ENCODE measurements at regions not wholly inside any gene's neighbourhood (a gene's known extent, or its start where the extent isn't known, plus 50 kb on each side); places are given as distances from the start of the nearest gene placed in this dataset.
"Not testable (repeated sequence)": the region's sequence is repeated elsewhere in the genome, so short reads cannot be mapped to it uniquely, and the experiment has no call there.

DNA sequence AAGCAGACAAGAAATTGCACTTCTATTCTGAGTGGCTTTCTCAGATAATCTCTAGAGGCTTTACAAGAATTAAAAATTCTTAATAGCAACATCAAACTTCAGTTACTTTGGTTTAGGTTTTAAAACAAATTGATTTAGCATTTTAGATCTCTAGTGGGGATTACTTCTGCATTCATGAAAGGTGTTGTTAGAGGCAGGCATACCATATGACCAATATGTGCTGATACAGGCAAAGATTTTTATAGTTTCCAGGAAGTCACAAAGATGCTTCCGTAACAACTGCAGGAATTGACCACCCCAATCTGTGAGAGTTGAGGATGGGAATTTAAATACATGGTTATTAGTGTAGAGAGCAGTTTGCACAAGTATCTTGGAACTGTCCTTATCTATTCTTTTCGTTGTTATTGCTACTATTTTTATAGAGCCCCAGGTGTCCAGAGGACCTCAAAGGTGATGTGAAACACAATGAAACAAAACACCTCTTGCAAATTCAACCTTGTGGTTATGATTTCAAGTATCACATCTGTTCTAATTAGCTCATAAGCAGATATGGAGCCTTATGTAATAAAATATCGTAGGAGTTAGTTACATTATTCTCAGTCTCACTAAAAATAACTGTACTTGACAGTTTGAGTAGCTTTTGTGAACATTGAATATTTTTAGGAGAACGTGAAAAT, 512.7 kb upstream of the ADGRL4 start:
- DNase-seq: no peak

DNA sequence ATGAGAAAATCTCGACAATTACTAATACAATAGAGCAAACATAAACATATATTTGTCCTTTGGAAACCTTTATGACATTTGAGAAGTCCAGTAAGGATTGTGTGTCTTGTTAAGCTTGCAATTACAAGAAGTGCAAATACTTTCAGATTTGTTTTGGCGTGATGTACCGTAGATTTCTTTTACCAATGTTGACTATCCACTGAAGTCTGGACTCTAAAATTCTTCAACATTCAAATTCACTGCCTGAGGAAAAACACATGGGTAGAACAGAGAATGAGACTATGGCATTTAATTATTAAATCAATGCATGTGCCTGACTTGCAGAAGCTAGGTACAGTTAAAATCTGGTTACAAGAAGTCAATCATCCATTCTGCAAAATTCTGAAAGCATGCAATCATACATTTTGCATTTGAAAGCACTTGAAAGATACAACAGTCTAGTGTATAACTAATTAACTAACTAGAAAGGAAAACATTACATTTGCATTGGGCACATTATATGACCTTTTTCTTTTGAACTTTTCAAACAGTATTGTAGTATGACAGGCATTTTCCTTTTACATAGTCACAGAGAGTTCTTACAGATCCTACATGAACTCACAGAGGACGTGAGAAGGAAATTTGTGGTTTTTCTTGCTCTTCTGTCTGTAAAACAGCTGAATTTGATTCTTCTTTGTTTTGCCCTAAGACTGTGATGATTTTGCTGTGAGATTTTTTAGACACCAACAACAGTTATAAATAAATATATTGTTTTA, 511.1 kb upstream of the ADGRL4 start:
- no peak for DNase-seq

DNA sequence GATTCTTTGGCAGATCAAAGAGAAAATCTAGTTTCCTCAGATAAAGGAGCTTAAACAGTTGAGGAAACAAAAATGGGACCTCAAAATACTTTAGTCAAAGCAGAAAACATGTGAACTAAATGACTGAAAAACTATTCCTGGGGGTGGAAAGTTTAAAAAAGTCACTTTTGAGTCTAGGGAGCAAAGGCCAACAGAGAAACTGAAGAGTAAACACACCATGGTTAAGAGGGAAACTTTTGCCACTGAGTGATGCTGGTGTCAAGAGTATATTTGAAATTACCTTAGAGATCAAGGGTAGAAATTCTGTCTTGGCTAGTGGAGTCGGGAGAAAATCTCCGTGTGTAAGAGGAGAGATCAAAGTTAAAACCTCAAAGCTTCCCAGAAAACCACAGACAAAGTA, 501.2 kb upstream of the ADGRL4 start:
- DNase-seq: no peak

DNA sequence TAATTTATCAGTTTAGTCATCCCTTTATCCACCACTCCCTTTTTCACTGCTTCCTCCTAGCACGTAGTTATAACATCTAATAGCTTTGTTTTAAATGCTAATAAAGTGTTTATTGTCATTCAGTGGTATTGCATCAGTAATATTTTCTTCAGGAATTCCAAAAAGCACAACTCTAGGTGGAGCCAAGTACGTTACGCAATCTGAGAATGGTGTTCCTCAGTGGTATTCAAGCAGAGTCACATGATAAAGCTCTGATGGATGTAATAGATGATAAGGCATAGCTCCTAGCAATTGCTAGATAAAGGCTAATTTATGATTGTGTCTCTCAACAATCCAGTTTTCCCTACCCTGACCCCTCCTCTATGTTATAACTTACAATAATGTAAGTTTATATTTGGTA, 494.6 kb upstream of the ADGRL4 start:
- no peak for DNase-seq

DNA sequence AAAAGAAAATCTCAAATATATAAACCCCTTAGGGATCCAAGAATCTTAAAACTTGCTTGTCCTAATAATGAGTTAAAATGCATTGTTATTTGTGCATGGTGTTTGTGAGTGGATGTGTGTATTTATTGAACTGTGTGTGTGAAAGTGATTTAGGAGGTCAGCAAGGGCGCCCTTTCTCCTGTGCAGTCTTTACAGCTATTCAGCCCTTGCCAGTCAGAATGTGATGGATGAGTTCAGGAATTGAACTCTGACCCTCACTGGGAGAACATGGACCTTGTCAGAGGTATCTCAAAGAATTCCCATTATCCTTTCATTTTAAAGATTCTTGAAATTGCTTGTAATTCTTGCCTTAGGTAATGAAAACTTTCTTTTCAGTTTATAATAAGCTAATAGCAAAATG, 493.0 kb upstream of the ADGRL4 start:
- DNase-seq: no peak

DNA sequence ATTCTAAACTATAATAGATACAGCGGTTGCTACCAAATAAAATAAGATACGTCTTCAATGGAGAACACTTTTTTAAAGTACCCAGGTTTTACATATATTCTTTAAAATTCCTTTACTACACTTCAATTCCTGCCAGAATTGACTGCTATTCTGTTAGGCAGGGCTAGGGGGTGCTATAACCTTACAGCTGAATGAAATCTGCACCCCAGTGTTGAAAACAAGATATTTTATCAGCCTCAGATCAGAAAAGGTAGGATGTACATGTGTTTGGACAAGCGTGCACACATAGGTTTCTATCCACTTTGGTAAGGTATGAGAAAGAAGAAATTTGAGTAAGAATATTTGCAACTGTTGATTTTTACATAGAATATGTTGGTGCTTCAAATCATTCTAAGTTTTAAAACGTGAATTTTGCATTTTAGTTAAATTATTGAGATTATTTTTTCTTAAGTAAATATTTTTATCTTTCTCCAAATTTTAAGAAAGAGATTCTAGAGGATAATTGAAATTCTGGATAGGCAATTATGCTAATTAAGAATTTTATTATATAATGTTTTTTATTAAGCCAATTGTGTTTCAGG, 490.8 kb upstream of the ADGRL4 start:
- DNase-seq: no peak

DNA sequence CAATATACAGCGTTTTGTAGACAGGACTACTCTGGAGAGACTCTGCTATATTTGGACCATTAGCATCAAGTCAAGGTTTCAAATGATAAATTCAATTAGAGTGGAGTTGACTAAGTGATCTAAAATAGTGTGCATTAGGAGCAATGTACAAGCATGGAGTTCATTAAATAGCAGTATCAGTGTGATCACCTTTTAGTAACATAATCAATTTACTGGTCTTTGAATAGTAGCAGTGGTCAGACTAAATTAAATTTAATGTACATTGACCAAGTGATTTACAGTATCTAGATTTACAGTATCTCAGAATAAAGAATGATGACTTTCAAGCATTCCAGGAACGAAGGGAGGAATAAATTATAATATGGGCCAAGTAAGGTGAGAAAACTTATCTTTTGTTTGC, 489.6 kb upstream of the ADGRL4 start:
- DNase-seq: no peak

DNA sequence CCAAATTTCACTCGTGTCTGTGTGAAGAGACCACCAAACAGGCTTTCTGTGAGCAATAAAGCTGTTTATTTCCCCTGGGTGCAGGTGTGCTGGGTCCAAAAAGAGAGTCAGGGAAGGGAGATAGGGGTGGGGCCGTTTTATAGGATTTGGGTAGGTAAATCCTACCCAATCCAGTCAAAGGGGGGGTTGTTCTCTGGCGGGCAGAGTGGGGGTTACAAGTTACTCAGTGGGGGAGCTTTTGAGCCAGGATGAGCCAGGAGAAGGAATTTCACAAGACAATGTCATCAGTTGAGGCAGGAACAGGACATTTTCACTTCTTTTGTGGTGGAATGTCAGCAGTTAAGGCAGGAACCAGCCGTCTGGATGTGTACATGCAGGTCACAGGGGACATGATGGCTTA, 487.2 kb upstream of the ADGRL4 start:
- DNase-seq: not testable (repeated sequence)

DNA sequence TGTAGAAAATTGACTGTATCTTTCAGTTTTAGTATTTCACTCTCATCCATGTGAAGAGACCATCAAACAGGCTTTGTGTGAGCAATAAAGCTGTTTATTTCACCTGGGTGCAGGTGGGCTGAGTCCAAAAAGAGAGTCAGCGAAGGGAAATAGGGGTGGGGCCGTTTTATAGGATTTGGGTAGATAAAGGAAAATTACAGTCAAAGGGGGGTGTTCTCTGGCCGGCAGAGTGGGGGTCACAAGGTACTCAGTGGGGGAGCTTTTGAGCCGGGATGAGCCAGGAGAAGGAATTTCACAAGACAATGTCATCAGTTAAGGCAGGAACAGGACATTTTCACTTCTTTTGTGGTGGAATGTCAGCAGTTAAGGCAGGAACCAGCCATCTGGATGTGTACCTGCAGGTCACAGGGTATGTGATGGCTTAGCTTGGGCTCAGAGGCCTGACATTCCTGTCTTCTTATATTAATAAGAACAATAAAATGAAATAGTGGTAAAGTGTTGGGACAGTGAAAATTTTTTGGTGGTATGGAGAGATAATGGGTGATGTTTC, 482.1 kb upstream of the ADGRL4 start:
- DNase-seq: not testable (repeated sequence)

DNA sequence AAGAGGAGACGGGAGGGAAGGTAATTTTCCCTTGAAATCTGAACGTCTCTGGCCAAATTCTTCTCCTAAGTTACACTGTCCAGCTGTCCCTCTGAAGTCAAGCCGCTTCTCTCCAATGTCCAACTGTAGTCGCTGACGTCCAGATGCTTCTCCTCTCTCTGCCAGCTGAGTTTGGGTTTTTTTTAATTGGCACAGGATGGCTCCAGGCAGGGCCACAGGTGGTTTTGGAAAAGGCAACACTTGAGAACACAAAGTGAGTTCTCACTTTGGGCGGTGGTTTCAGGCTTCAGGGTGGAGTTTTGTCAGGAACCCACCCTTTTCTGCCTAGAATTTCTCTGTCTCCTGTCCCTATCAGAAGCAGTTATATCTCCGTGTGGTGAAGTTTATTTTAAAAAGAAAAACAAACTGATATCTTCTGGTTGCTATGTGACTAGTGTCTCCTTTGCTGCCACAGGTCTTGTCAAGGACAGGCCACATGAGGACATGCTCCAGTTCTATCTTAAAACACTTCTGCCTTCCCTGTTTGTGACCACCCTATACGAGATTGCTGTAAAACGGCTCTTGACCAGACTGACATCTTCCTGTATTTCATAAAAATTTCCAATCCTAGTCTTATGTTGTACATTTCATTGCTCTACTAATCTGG, 472.3 kb upstream of the ADGRL4 start:
- no peak for DNase-seq

DNA sequence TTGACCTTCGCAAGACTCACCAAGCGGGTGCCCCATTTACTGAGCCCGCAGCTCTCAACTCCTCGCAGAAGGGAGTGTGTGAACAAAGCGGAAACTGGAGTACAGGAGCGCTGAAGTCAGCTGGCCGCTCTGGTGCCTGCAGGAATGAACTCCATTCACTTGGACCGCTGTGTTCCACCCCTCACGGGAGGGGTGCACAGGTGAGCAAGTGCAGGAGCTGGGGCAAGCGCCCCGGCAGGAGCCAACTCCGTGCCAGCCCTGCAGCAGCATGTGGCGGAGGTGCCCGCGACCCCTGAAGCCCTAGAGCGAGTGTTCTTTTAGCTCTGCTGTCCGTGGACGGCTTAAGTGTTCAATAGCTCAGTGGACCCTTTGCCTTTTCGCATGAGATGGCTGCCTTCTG, 471.6 kb upstream of the ADGRL4 start:
- DNase-seq: no peak

DNA sequence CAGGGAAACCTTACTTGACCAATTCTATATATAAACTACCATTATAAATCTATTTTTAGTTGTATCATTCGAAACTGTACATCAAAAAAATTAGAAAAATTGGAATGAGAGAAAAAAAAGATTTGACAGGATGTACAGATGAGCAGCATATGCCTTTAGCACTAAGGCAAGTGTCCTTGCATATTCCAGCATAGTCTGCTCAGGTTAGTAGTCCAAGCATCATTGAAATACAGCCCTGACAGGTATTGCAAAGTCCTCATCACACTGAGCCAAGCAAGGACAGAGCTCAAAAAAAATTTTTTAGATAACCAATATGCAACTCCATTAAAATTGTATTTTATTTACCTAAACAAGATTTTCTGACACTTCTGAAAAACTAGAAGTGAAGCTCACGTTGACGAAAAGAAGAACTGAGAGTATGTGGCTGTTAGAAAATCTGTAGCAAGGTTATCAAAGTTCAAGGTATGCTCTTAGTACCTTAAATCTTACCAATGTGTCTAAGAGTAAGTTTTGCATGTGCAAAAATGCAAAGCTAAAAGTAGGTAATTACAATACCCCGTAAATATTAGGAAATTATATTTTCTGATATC, 465.6 kb upstream of the ADGRL4 start:
- no peak for DNase-seq

DNA sequence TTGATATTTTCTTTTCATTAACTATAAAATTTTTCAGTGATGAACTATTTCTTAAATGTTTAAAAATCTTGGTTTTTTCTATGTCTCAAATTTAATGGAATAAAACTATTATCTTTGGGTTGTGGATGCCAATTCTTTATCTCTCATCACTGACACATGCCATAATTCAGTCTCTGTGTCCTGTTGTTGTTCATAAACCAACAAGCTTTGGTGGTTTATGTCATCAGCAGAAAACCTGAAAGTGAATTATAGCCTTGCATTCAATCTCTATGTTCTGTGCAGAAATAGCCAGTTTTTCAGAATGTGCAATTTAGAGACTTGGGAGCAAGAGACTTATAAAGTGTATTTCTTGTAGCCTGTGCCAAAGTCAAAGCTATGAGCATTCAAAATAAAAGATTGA, 462.6 kb upstream of the ADGRL4 start:
- no peak for DNase-seq

DNA sequence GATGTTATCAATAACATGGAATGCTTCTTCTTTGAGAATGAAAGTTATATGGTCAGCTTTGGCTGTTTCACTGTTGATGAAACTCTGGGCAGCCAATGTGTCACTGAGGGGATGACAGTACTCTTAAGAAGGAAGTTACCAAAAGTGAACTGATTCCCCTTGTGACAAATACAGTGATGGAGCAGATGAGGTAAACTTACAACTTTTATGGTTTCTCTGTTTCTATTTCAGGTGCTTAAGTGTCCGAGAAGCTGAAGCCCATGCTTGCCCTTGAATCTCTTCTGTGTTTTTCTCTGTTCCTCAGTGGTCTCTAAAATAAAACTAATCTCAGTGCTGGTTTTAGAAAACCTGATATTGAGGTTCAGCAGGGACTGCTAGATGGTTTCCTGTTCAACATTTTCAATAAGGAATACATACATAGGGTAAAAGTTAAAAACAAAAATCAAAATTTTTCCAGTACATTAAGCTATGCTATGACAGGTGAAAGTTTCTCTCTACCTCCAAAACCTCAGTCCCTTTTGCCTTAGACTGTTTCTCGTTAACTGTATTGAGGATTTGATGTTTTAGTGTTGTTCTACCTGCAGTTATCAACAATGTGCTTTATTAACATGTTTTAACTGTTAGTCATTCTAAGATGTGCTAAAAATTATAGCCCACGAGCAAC, 454.4 kb upstream of the ADGRL4 start:
- DNase-seq: no peak

DNA sequence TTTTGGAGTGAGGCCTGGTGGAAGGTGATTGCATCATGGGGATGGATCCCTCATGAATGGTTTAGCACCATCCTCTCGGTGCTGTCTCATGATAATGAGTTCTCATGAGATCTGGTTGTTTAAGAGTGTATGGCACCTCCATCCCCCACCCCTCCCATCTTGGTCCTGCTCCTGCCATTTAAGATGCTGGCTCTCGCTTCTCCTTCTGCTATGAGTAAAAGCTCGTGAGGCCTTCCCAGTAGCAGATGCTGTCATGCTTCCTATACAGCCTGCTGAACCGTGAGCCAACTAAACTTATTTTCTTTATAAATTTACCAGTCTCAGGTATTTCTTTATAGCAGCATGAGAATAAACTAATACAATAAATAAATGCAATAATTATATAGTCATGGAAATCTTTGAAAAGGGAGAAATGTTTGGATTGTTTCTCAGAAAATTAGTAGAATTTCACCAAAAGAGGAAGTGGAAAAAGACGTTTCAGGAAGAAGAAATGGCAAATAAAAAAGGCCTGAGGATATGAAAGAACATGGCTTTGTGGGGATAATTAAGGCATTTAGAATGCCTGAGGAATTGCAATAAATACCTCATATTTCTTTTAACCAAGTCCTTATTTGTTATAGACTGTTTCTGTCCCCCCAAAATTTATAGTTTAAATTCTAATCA, 451.2 kb upstream of the ADGRL4 start:
- no peak for DNase-seq

DNA sequence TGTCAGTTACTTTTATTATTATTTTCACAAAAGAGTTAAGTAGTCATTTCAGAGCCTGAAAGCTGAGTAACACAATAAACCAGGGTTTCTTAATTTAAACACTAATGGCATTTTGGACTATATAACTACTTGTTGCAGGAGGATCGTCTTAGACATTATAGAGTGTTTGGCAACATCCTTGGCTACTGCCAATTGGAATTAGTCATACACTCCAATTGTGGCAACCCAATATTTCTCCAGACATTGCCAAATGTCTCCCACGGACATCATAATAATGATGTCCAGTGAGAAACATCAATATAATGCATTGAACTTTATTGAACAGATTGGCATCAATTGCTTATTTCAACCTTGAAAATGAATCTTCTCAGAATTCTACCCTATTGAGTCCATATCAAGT, 441.9 kb upstream of the ADGRL4 start:
- DNase-seq: no peak

DNA sequence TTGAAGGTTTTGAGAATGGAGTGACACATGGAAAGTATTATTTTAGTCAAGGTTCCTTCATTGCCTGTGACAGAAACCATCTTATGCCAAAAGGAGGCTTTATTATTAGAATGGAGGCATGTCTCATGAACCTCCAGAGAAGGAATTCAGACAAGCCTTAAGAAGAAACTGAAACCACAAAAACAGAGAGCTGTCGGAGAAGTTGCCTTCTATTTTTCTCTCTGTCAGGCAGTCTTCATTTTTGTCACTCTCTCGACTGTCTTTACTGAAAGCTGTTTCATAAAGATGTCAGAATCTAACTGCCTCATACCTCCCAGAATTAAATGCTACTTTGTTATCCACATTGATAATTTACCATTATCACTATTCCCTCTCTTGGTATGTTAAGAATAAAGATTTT, 434.7 kb upstream of the ADGRL4 start:
- DNase-seq: no peak

DNA sequence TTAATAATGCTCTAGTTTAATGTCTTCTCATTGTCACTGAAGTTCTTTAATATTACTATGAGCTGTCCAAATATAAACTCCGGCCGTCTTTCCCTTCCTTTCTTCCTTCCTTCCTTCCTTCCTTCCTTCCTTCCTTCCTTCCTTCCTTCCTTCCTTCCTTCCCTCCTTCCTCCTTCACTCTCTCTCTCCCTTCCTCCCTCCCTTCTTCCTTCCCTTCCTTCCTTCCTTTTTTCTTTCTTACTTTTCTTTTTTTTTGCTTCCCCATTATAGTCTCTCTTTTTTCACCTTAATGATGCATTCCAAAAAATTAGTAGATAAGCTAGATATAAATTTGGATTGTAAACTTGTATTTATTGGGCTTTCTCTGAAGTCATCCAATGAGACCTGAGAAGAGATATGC, 431.0 kb upstream of the ADGRL4 start:
- DNase-seq: no peak

DNA sequence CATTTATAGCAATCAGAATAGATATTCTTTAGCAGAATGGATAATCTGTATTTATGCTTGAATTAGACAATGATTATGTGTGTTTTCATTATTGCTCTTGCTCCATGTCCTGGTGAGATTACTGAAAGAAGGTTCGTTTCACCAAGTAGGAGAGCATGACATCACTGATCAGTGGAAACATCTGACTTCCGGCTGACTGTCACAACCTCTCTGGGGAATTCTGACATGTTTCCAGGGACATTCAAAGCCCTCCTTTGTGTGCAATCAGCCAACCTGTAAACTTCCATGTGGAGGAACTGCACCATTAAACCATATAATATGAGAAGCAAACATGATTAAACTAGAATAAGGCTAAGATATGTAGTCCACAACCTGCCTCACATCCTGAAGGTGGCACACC, 424.8 kb upstream of the ADGRL4 start:
- no peak for DNase-seq

DNA sequence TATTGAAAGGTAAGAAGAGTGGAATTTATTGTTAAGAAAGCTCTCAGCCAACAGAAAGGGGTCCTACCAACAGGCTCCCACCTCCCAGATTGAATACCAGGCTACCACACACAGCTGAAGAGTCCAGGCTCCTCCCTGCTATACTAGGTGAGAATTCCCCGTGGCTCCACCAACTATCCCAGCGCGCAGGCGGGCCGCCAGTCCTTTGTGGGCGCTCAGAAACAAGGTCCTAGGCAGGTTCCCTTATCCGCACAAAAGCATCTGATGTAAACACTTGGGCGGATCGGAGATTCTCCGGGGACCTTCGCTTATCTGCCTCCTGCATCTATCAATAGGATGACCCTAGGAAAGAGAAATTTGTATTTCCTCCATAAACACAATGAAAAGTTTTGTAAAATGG, 423.9 kb upstream of the ADGRL4 start:
- DNase-seq: no peak

DNA sequence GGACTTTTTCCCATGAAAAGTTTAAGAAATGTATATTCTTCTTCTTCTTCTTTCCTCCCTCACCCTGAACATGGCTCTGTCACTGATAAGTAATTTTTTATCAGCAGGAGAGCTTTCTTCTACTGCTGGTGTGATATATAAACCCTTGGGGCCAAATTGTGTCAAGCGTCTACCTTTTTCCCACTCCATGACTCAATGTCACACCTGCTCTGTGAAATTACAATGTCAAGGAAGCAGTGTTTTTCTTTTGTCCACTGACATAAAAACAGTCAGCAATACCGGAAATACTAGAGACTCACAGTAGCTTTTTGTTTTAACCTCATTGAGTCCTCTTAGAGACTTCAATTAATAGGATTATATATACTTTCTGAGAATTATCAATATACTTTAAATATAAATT, 416.2 kb upstream of the ADGRL4 start:
- no peak for DNase-seq

DNA sequence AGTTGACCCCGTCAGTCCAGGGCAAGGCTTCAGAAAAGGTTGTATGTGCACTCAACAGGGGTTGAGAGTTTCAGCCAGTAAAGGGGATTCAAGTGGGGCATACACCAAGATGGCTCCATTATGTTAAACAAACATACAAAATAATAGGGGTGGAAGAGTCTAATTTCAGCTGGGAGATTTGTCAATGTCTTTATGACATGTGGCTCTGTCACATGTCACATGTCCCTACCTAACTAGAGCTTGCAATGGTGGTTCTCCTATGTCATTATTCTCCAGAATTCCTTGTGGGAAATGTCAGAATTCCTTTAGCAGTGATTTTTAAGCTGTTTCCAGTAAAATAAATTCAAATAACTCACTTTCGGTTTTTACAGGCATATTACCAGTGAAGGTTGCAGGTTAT, 392.0 kb upstream of the ADGRL4 start:
- no peak for DNase-seq
